ENCODE measurements at regions not wholly inside any gene's neighbourhood (a gene's known extent, or its start where the extent isn't known, plus 50 kb on each side); places are given as distances from the start of the nearest gene placed in this dataset.

- DNase-seq (ENCODE audit: low spot score) = no peak
Measured at GRCh38 chr9:23914431-23915003, 88.5 kb upstream of the ELAVL2 start.

GRCh38 chr9:23907343-23907742 is 81.3 kb upstream of the ELAVL2 start:
- no peak for DNase-seq (ENCODE audit: low spot score)

- no peak for DNase-seq (ENCODE audit: low spot score)
Measured at GRCh38 chr9:23887781-23888180, 61.7 kb upstream of the ELAVL2 start.
